C4-2B (cell line): ENCODE measurements at regions not wholly inside any gene's neighbourhood (a gene's known extent, or its start where the extent isn't known, plus 50 kb on each side); places are given as distances from the start of the nearest gene placed in this dataset.

Experiments used
- H3K27ac ChIP-seq: fragments of 450-650 bp; 2 replicates; pipeline ENCODE4 v1.5.1; 2017
- CTCF ChIP-seq: fragments of 450-650 bp; conservative IDR thresholded peaks from 2 replicates; pipeline ENCODE4 v1.5.1; 2017; ENCODE audit warnings: mild to moderate bottlenecking
- ZFX ChIP-seq: fragments of 450-650 bp; IDR thresholded peaks from 2 replicates; pipeline ENCODE4 v1.6.1; 2017

DNA sequence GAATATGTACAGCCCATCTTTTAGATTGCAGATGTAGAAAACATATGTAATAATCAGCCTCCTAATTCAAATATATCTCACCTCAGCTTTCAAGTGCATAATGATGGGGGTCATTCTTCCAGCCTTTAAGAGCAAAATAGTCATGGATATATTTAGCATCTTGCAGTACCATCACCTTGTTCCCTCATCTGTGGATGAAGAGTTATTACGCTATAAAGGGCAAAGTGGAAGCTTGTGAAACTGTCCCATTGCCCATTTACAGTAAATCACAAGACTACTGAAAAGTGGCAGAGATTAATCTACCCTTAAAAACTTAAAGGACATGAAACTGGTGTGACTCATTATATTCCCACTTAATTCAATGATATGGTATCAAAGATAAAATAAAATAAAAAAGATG lies 979.7 kb upstream of the HS3ST1 start:
- H3K27ac ChIP-seq: no peak overlapping the region
- TF ChIP-seq ZFX: no peak
- no peak for TF ChIP-seq CTCF

DNA sequence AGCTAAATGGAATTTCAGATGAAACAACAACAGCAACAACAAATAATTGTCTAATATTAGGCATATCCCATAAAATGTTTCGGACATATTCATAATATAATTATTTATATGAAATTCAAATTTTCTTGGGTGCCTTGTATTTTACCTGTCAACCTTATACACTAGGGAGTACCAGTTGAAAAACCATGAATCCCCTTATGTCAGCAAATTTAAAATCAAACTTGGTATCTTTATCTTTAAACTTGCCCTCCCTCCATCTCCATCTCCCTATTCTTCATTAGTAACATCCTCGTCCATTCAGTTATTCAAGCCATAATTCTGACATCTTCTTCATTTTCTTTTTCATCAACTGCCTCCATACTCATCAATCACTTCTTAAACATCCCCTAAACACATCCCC lies 974.5 kb upstream of the HS3ST1 start:
- TF ChIP-seq ZFX (no peak), CTCF (no peak)
- H3K27ac ChIP-seq: no peak overlapping the region

DNA sequence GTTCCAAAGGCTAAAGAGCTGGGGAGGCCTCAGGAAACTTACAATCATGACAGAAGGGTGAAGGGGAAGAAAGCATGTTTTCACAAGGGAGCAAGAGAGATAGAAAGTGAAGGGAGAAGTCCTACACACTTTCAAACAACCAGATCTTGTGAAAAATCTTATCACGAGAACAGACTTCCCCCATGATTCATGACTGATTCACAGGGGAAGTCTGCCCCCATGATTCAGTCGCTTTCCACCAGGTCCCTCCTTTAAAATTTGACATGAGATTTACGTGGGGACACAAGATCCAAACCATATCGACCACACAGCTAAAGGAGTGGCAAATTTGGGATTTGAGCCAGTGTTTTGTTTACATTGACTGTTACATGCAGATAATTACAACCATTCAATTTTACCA lies 971.1 kb upstream of the HS3ST1 start:
- no peak overlapping the region for H3K27ac ChIP-seq
- TF ChIP-seq CTCF (no peak), ZFX (no peak)

GRCh38 chr4:12393631-12394262 lies 965.1 kb upstream of the HS3ST1 start:
- TF ChIP-seq CTCF (no peak), ZFX (no peak)

GRCh38 chr4:12389604-12390003 lies 960.9 kb upstream of the HS3ST1 start:
- no peak overlapping the region for H3K27ac ChIP-seq
- TF ChIP-seq ZFX: no peak
- TF ChIP-seq CTCF: no peak

More at GRCh38 chr4:12393631-12394262, 965.1 kb upstream of the HS3ST1 start:
- no peak overlapping the region for H3K27ac ChIP-seq

DNA sequence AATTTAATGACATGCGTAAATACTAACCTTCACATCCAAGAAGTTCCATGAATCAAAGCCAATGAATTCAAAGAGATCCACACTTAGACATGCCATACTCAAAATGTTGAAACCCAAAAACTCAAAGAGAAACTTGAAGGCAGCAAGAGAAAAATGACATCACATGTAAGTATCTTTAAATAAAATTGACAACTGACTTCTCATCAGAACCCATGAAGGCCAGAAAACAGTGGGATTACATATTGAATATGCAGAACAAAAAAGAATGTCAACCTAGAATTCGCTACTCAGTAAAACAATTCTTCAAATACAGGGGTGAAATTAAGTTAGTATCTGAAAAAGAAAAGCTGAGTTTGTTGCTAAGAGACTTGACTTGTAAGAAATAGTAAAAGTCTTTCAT lies 953.9 kb upstream of the HS3ST1 start:
- H3K27ac ChIP-seq: no peak overlapping the region
- TF ChIP-seq ZFX (no peak), CTCF (no peak)

- TF ChIP-seq CTCF (no peak), ZFX (no peak)
- H3K27ac ChIP-seq: no peak overlapping the region
These were observed 950.5 kb upstream of the HS3ST1 start for GRCh38 chr4:12379191-12379590.
